CD4-positive, alpha-beta T cell treated with Interleukin-15 for 4 hours (primary cell): ENCODE measurements at regions not wholly inside any gene's neighbourhood (a gene's known extent, or its start where the extent isn't known, plus 50 kb on each side); places are given as distances from the start of the nearest gene placed in this dataset.

ENCODE experiments used
- DNase-seq: peaks from one replicate; pipeline ENCODE4 v3.0.0-alpha.2; 2020; ENCODE audit warnings: low spot score

DNA sequence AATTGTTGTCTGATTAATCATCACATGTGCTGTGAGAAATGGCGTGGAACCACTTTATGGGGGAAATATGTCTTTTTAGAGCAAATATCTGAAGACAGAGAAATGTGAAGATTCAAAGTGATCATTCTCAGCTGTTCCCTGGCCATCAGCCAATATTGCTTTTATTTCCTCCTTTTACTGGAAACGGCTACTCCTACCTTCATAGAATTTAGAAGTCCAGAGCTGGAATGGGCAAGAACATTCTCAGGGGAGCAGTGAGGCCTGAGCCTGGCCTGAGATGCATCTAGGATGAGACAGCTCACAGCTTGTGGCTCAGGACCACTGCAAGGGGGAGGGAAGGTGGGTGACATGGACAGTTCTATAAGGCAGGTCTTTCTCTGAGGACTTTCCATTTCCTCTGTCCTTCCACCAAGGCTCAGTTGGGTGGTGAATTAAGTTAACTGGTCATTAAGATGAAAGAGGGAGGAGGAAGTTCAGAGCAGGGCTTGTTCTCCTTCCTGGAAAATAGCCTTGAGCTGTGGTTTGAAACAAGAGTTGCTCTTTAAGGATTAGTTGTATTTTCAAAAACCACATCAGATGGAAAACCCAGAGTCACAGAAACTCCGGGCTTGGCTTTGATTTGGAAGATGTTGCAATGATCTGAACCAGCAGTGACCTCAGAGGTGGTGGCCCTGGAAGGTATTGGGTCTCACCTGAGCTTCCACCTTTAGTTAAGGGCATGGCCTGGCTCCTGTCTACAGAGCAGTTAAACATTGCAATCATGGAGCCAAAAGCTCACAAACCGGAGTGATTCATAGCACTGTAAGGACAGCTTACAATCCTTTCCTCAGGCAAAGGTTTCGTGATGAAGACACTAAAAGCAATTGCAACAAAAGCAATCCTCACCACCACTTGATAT is 144.3 kb downstream of the VAPA start:
- no peak for DNase-seq

GRCh38 chr18:10059610-10060468 is 146.0 kb downstream of the VAPA start:
- DNase-seq = no peak

DNA sequence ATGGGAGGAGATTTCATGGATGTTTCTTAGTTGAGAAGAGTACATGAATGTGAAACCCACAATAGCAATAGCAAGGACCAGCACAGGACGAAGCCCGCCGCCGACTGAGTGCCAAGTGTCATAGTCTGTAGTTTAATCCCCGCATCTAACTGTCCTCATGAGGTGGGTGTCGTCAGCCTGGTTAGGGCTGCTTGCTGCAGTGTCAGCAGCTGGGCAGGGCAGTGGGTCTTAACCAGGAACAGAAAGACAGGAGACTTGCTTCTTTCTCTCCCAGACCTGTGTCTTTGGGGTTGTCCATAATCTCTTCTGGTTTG is 146.6 kb downstream of the VAPA start:
- DNase-seq = no peak

DNA sequence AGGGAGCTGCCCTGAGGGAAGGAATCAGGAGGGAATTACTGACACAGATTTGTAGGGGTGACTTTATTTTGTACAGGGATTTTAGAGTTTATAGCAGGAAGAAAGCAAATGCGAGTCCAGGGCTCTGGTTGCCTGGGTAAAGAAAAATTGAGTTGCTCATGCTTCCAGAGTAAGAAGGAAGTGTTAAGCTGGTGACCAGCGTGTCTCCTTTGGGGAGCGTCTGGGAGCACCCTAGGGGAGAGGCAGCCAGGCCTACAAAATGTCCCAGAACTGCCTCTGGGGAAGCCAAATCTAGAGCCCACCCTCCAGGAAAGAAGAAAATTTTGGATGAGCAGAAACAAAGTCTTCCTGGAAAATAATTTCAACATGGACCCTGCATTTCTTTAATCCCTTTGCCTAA is 147.0 kb downstream of the VAPA start:
- no peak for DNase-seq

DNA sequence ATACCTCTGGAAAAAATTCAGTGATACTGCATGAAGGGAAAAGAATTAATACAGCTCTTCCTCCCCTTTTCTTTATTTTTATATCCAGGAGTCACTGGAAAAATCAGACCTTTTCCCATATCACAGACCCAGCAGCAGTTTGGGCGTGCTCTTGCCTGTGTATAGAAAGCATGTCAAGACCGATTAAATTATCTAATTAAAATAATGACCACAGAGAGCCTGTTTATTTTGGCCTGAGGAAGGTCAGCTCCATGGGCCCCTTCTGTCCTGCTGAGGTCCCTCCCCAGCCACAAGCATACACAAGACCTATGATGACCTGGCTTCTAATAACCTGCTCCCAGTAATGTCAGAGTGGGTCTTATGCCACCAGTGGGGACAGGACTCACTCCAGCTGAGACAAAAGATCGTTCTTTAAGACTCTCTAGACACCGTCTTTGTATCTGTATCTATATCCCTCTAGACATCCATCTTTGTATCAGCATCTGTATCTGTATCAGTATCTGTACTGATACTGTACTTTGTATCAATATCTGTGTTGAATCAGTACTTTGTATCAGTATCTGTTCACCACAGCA is 147.8 kb downstream of the VAPA start:
- no peak for DNase-seq

DNA sequence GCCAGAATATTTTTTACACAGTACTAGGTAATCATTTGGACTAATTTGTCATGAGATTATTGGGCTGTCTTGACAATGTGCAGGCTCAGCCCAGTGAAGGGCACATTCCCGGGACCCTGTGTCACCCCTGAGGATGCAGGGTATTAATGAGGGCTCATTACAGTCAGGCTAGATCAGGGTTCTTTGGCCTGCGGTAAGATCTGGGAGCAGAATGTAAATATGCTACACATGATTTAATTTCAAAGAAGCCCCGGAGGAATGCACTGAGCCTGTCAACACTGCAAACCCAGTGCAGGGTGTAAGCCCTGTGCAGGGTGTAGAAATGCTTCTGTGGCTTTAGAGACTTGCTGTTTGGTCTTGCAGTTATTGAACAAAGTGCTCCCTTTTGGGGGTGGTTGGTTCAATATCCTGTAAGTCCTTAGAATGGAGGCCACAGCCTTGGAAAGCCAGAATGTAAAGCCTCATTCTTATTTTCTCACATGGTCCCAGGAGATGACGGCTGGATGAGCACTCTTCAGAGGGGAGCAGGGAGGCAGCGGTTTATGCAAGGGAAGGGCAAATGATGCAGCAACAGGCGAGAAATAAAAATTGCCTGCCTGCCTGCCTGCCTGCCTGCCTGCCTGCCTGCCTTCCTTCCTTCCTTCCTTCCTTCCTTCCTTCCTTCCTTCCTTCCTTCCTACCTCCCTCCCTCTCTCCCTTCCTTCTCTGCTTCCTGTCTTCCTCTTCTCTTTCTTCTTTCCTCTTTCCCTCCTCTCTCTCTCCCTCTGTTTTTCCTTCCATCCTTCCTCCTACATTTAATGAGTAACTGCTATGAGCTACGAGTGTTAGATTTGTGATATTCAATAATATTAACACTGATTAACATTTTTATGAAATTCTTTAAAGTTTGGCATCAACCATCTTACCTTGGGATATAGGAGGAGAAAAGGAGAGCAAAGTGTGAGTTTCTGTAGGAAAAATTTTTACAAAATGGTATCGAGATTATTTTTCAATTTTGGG is 148.8 kb downstream of the VAPA start:
- no peak for DNase-seq

DNA sequence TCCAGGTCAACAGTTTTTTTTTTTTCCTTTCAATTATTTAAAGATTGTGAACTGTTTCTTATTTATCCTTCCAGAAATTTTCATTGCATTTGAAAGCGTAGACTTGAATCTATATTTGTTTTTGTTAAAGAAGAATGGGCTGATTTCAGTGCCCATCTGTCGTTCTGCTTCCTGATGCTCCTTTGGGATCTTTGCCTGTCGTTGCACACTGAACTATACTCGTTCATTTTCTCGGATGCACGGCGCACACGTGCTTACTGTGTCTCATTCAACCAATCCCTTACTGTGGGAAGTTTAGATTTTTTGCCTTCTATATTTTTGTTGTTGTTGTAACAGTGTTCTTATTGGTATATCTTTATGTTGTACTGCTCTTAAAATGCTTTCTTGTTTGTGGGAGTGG is 149.7 kb downstream of the VAPA start:
- no peak for DNase-seq

GRCh38 chr18:10064267-10064666 is 150.5 kb downstream of the VAPA start:
- DNase-seq = no peak

- DNase-seq = no peak
Observed at GRCh38 chr18:10065296-10065695, 151.5 kb downstream of the VAPA start.

- DNase-seq = no peak
Observed at GRCh38 chr18:10067670-10068659, 154.1 kb downstream of the VAPA start.

DNA sequence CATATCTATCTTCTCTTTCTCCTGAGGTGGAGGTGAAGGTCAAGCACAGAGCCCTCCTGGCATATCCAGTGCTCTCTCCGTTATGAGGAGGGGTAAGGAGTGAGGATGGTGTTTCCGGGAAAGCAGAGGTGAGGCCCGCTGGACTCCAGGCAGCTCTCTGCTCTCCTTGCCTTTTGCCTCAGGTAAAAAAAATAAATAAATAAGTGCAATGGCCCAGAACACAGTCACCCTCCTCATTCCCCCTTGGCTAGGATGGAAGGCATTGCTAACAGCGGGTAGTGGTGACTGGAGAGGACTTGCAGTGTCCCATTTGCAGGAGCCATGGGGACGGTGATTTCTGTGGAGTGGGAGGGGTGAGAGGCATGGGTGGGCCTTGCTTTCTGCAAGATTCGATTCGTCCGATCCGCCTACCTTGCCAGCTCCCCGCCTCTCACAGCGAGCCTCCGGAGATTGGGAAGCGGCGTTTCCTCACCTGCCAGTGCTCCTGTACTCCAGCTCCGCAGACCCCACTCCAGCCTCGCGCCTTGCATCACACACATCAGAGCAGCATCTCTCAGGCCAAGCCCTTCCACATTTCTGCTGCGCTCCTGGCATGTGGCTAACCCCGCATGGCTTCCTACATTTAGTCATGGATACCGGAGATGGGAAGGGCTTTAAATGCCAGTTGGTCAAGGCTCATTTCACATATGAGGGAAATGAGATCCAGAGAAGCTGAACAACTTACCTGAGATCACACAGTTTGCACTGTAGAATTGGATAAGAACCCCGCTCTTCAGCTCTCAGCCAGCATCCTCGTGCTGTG is 155.2 kb downstream of the VAPA start:
- DNase-seq = no peak

GRCh38 chr18:10070561-10071000 is 156.8 kb downstream of the VAPA start:
- DNase-seq = no peak

DNA sequence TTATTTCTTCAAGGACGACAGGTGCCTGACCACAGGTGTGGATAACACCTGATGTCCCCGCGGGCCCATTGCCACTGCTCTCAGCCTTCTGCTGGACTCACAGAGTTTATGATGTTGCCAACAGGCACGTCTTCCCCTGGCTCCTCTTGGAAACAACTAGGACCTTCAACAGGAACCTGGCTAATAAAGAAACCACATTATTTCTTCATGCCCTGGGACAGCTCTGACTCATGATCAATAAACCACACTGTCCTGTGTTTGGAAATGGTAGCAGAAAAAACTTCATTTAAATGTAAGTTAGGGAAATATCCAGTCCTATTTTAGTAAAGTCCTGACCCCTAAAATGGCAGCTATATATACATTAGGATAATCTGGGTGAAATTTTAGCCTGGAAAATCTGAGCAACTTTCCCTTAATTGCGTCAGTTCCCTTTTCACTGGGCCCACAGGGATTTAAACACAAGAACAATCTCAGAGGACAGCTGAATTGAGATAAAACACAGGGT is 158.9 kb downstream of the VAPA start:
- DNase-seq = no peak

GRCh38 chr18:10074110-10074509 is 160.3 kb downstream of the VAPA start:
- DNase-seq = no peak

DNA sequence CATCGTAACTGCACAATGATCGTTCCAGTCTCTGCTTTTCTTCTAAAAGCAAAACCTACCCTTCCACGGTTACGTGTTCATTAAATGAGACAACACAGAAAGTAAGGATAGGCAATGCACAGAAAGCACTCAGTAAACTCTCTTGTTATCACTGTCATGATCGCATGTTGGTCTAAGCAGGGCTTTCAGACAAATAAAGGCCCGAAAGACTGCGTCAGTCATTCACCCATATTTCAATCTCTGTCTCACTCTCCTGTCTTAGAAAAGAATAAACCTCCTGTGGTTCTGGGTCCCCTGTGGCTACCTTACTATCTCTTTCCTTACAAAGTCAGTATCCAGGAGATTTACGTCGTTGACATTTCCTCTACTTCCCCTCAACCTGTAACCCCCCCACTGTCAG is 160.9 kb downstream of the VAPA start:
- DNase-seq = no peak

GRCh38 chr18:10076502-10077030 is 162.8 kb downstream of the VAPA start:
- no peak for DNase-seq

DNA sequence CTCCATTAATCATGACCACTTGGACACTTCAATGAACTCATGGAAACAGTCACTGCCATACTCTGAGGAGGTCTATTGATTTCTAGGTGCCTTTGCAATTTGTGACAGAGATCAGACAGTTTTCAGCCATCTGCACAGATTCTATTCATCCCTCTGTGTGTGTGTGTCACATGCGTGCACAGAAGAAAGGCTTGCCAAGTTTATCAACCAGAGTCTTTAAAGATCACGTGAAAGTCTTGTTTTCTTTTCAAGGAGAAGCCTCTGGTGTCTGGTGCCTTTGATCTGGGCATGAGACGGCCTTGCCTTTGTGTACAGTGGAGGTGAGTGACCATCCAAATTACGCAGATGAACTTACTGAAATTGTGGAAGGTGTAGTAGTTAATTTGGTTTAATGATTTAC is 164.2 kb downstream of the VAPA start:
- no peak for DNase-seq

DNA sequence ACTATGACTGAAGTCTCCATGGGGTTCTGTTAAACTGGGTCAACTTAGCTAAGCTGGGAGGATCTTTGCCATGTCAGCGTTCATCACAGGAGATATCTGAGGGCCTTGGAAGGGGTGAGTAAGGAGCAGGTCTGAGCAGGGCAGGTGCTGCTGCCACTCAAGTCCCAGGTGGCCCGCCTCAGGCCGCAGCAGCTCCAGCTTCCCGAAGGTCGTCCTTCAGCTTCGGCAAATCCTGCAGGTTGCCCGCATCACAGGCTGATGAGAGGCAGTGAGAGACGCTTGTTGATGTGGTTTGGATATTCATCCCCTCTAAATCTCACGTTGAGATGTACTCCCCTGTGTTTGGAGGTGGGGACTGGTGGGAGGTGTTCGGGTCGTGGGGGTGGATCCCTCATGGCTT is 166.6 kb downstream of the VAPA start:
- no peak for DNase-seq

DNA sequence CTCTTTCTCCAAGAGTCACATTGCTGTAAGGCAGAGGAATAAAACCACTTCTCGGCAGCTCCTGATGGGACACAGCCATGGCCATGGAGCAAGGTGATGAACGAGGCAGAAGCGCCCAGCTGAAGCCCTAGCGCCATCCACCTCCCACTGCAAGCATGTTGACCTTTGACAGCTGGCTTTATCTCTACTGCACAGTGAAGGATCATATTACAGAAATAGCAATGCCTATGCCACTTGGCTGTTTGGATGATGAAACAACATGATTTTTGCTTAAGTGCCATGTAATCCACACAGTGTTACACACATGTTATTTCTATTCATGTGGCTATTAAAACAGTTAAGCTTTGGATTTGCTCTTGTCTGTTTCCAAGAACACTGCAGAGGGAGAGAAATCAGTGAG is 167.7 kb downstream of the VAPA start:
- DNase-seq = no peak
